GM19023 (cell line): ENCODE measurements at regions not wholly inside any gene's neighbourhood (a gene's known extent, or its start where the extent isn't known, plus 50 kb on each side); places are given as distances from the start of the nearest gene placed in this dataset.
"Not testable (repeated sequence)": the region's sequence is repeated elsewhere in the genome, so short reads cannot be mapped to it uniquely, and the experiment has no call there.

ENCODE experiments used
- ATAC-seq: cut with Tn5 transposase; IDR thresholded peaks from one replicate; pipeline ENCODE4 v1.9.1; 2021; ENCODE audit warnings: mild to moderate bottlenecking, moderate library complexity; ENCODE audit not compliant: unreplicated experiment

GRCh38 chr10:2392145-2392812, 655.0 kb upstream of the ADARB2 start:
- ATAC-seq: no peak

GRCh38 chr10:2387672-2388071, 650.3 kb upstream of the ADARB2 start:
- ATAC-seq: no peak

- no peak for ATAC-seq
These were observed 649.9 kb upstream of the ADARB2 start for GRCh38 chr10:2387261-2387660.

DNA sequence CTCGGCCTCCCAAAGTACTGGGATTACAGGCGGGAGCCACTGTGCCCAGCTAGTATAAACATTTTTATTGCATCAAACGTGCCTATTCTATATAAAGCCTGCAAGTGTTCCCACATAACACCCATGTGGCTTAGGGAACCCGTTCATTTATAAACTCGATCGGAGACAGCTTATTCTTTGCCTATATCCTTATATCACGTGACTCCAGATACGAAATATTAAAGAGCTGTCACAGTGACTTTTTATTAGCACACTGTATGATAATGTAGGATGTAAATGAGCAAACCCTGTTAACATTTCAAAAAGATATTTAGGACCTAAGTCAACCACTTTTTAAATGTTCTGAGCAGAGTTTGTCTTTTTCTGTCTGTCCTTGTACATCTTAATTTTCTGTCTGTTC, 642.9 kb upstream of the ADARB2 start:
- ATAC-seq: no peak

GRCh38 chr10:2367083-2367482, 629.8 kb upstream of the ADARB2 start:
- ATAC-seq: no peak

DNA sequence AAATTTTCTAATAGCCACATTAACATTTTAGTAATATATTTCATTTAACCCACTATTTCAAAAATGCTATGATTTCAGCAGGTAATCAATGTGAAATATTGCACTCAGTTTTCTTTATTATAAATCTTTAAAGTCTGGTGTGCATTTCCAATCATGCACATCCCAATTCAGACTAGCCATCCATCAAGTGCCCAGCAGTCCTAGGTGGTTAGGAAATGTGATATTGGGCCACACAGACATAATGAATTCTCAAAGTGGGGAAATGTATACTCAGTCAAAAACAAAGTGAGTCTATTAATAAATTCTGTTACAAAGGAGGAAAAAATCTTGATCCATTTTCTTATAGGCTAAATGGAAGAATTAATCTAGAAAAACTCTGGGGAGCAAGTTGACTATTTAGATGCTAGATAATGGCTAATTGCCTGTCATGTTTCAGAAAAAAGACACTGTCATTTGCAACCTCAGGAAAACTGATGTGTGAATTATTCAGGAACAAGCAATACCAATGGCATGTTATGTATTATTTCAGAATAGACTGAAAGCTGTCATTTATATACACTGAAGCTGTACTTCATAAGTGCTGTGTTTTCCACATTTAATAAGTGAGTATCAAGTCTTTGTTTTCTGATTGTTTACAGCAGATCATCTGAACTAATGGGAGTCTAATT, 629.1 kb upstream of the ADARB2 start:
- ATAC-seq: no peak

DNA sequence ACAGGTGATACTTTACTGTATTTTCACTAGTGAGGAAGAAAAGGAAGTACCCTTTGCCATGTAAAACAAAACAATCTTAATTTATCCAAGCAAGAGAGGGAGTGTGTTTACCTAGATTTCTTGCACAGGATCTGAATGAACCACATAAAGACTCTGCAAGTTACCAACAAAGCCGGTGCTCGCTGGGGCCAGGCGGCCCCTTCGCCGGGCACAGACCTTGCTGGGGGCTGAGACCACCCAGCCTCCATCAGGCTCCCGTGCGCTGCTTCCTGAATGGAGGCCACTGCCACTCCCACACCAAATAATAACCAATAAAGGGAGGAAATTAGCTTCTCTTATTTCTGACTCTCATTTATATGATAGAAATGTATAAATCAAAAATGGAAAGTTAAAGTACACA, 625.0 kb upstream of the ADARB2 start:
- no peak for ATAC-seq

DNA sequence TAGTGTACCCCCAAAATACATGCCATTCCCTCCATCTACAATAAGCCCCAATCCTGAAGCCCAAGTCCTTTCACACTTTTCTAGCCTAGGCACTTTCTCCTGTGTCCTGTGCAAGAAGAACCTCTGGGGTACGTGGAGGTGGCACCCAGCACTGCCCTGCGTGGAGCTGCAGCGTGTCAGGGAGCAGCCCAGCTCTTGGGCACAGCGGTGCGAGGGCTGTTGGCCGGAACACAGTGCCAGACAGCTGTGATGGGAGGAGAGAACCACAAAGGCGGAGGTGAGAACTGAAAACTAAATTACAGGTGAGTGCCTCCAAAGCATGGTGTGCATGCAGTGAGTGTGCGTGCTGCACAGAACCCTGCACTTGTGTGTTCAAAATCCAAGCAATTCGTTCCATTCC, 621.3 kb upstream of the ADARB2 start:
- no peak for ATAC-seq

- no peak for ATAC-seq
These were observed 619.3 kb upstream of the ADARB2 start for GRCh38 chr10:2356670-2357069.

GRCh38 chr10:2351566-2351965, 614.2 kb upstream of the ADARB2 start:
- no peak for ATAC-seq

DNA sequence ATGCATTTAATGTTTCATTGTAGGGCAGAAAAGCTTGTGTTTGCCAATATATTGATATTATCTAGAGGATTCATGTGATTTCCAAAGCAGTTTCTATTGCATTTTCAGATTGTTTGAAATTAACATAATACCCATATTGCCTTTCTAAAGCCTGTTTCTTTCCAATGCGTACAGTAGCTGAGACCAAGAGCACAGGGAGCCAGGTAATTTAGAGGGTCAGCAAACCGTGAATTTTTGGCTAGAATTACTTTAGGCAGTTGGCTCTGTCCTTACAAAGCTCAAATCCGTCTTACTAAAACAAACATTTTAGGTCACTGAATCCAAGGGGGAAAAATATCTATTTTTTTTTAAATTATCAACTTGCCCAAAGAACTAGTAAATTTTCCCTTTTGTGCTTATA, 604.9 kb upstream of the ADARB2 start:
- no peak for ATAC-seq

DNA sequence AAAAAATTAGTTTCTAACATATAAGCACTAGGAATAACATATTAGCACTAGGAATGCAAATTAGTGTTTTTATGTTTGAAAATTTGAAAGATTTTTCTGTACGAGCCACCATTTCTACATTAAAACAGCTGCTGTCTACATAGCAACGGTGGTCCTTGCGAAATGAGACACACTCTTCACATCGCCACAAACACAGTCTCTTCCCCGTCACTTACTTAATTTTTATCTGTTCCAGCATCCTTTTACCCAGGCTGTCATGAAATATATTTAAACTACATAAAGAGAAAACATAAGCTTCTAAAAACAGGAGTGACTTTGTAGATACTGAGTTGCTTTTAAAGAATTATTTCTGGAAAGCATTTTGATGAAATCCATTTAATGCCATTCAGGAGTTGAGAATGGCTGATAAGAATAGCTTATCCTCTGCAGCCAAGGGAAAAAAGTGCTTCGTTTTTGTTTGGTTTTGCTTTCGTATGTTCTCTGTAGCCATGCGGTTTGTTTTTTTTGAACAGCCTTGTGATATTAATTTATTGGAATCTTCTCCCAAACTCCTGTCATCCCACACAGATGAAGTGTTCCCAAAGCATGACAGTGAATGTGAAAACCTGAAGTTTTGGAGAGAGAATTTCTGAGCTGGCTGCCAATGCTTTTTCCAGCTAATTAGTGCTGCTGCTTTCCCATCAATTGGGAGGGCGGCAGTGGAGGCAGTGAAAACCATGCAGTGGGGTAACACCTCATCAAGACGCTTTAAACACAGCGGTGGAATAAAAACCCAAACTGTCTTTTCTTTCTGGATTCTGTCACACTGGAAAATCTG, 603.7 kb upstream of the ADARB2 start:
- no peak for ATAC-seq

DNA sequence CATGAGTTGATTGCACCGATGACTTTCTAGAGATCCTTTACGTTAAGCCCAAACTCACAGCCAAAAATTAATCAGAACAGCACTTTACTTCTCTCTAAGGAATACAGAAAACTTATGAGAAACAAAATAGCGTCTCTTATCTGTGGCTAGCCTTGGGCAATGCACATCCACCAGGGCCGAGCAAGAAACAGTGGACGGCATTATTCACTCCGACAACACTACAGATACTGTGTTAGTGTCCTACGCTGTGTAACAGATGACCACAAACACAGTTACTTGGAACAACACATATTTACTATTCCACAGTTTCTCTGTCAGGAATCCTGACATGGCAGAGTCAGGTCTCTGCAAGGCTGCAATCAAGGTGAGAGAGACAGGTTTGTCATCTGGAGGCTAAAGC, 598.3 kb upstream of the ADARB2 start:
- no peak for ATAC-seq

DNA sequence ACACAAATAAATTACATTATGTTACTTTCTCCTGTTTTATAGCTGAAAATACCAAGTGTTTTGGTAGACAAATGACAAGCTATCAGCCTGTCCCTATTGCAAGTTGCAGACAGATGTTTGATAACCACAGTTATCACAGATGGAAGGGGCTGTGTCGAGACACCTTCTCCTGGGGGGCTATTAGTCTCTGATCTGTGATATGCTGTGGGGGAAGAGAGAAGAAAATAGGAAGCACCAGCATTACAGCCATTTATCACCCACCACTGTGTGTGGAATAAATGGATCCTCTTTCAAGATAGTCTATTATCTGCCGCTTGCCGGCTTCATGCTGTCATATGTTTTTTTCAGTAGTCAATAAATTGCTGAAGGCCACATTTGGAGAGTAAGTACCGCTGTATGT, 597.2 kb upstream of the ADARB2 start:
- ATAC-seq: no peak

DNA sequence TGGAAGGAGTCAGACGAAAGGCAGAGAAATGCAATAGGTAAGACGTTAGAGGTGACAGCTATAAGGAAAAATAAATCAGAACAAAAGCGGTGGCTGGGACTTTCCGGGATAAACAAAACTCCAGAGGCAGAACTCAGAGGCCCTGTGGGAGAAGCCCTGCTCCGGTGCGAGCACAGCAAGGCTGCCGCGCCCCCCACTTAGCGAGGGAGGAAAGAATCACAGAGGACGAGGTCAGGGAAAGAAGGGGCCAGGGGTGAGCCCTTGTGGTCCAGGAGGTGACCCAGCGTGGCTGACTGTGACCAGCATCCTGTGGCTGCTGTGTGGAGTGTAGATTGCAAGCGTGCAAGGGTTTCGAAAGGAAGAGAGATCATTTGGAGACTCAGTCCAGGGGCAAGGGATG, 591.8 kb upstream of the ADARB2 start:
- ATAC-seq: no peak

DNA sequence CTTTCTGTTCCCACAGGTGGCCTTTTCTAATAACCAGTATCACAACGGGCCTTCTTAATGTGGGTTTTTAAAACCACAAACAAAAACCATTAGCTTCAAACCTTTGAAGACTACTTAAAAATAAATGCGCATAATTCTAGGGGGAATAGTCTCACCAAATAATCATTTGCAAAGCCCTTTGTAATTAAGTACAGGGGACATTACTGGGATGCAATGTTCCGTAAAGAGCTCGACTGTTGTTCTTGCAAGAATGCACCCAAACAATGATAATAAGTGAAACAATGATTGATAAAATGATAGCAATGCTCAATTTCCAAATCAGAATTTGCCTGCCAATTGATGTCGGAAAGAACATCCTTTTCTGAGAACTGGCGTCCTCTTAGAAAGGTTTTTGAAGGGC, 589.1 kb upstream of the ADARB2 start:
- no peak for ATAC-seq

- ATAC-seq: not testable (repeated sequence)
These were observed 577.7 kb upstream of the ADARB2 start for GRCh38 chr10:2315045-2315485.

DNA sequence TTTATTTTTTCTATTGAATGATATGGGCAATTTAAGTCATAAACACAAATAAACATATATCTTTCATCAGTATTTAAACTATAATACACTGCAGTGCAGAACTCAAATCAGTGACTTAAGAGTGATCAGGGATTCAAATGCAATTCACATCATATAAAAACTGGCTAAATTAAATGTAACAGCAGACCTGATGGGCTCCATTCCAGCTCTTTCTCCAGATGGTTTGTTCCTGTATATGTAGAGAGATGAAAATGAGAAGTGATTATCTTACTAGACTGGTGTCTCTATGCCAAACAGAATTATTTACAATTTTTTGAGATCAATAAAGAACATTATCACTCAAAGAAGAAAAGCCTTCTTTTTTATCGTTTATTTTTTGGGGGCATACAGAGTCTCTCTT, 568.8 kb upstream of the ADARB2 start:
- no peak for ATAC-seq

- ATAC-seq: no peak
These were observed 565.8 kb upstream of the ADARB2 start for GRCh38 chr10:2303169-2303568.

GRCh38 chr10:2301227-2301626, 563.9 kb upstream of the ADARB2 start:
- ATAC-seq: no peak

- no peak for ATAC-seq
These were observed 562.9 kb upstream of the ADARB2 start for GRCh38 chr10:2300231-2300630.
